ENCODE measurements at regions not wholly inside any gene's neighbourhood (a gene's known extent, or its start where the extent isn't known, plus 50 kb on each side); places are given as distances from the start of the nearest gene placed in this dataset.

DNA sequence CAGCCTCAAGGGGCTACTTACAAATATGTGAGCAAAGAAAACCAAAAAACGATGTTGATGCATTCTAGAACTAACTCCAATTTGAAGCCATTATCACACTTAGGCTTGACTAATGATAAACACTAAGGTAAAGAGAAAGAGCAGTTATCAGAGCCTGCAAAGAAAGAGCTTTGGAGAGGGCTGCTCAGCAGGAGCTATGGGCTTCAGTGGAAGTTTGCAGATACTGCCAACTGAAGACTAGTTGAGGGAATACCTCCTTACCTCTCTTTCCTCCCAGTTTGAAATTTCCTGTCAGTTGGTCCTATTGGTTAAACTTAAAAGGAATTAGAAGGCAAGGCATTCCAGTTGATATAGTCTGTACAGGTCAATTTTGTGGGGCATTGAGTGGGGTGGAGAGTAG is 498.1 kb upstream of the POT1 start:
- Histone ChIP-seq H3K79me2 (ENCODE audit: low read depth) (no peaks in the 10 kb centered on the region), H4K20me1 (ENCODE audit: insufficient read depth) (no peaks in the 10 kb centered on the region), H3K27ac (no peak overlapping the region), H3K9me2 (ENCODE audit: insufficient read depth) (no peaks in the 10 kb centered on the region), H3K4me1 (replicated peaks; ENCODE audit: insufficient read depth) (0 out of 2 replicates have a peak, but pooled peaks cover 8% of the 10 kb centered on the region), H3K27me3 (ENCODE audit: insufficient read depth, low read depth) (no peaks in the 10 kb centered on the region), H3F3A (ENCODE audit: insufficient read depth, low read depth) (no peaks in the 10 kb centered on the region), H3K9me3 (ENCODE audit: insufficient read depth, low read depth) (no peaks in the 10 kb centered on the region), H3K4me2 (no peak overlapping the region), H3K4me3 (no peak overlapping the region), H2AFZ (no peak overlapping the region), H3K36me3 (ENCODE audit: low read depth) (no peaks in the 10 kb centered on the region)
- BruUV-seq (replicated peaks): no TSS peak
- no peak for DNase-seq
- ChIA-PET POLR2A (ENCODE audit: unreplicated experiment) (no interaction called here), CTCF (no interaction called here)
- TF ChIP-seq EZH2 (IDR thresholded peaks at IDR 0.05; ENCODE audit: low read depth): no peak
- TF ChIP-seq, protein P1, sequence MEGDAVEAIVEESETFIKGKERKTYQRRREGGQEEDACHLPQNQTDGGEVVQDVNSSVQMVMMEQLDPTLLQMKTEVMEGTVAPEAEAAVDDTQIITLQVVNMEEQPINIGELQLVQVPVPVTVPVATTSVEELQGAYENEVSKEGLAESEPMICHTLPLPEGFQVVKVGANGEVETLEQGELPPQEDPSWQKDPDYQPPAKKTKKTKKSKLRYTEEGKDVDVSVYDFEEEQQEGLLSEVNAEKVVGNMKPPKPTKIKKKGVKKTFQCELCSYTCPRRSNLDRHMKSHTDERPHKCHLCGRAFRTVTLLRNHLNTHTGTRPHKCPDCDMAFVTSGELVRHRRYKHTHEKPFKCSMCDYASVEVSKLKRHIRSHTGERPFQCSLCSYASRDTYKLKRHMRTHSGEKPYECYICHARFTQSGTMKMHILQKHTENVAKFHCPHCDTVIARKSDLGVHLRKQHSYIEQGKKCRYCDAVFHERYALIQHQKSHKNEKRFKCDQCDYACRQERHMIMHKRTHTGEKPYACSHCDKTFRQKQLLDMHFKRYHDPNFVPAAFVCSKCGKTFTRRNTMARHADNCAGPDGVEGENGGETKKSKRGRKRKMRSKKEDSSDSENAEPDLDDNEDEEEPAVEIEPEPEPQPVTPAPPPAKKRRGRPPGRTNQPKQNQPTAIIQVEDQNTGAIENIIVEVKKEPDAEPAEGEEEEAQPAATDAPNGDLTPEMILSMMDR (conservative IDR thresholded peaks at IDR 0.05): no peak
- intact Hi-C loops (cut with micrococcal nuclease; ENCODE audit: unreplicated experiment): no loop called here

DNA sequence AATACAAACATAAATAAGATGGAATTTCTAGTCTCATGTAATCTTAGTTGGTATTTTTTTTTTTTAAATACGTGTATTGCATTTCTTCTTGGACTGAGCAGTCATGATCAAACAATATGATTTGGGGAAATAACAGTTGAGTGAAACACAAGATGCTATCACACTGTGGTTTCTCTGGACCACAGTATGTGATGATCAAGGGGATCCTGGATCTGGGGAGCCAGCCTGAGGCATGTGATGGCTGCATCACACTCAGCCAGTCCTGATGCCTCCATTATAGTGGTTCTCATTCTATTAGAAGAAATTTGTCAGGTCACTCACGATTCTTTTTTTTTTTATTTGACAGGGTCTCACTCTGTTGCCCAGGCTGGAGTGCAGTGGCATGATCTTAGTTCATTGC is 495.9 kb upstream of the POT1 start:
- TF ChIP-seq, protein P1 (conservative IDR thresholded peaks at IDR 0.05): no peak
- TF ChIP-seq EZH2 (IDR thresholded peaks at IDR 0.05; ENCODE audit: low read depth): no peak
- Histone ChIP-seq H3F3A (ENCODE audit: insufficient read depth, low read depth) (no peaks in the 10 kb centered on the region), H4K20me1 (ENCODE audit: insufficient read depth) (no peaks in the 10 kb centered on the region), H3K4me1 (replicated peaks; ENCODE audit: insufficient read depth) (0 out of 2 replicates have a peak, but pooled peaks cover 8% of the 10 kb centered on the region), H3K9me3 (ENCODE audit: insufficient read depth, low read depth) (no peaks in the 10 kb centered on the region), H3K27ac (no peak overlapping the region), H3K4me2 (no peak overlapping the region), H2AFZ (no peak overlapping the region), H3K36me3 (ENCODE audit: low read depth) (no peaks in the 10 kb centered on the region), H3K79me2 (ENCODE audit: low read depth) (no peaks in the 10 kb centered on the region), H3K27me3 (ENCODE audit: insufficient read depth, low read depth) (no peaks in the 10 kb centered on the region), H3K4me3 (no peak overlapping the region), H3K9me2 (ENCODE audit: insufficient read depth) (no peaks in the 10 kb centered on the region)
- ChIA-PET POLR2A (ENCODE audit: unreplicated experiment) (no interaction called here), CTCF (no interaction called here)
- no TSS peak for BruUV-seq (replicated peaks)
- intact Hi-C loops (cut with micrococcal nuclease; ENCODE audit: unreplicated experiment): no loop called here
- DNase-seq: no peak

DNA sequence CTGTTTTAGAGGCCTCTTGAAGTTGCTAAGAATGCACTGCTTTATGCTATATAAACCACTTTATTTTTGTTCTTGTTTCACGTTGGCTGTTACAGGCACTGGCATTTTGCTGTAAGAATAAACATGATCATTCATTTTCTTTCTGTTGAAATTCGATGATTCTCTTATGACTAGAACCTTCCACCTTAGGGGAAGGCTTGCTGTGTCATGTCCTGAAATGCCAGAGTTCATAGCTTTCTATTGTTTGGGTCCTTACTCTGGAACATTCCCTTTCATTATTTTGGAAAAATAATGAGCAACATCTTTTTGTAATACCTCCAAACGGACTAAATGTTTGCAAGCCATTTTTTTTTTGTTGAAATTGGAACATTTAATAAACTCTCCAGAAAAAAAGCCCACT is 495.1 kb upstream of the POT1 start:
- Histone ChIP-seq H4K20me1 (ENCODE audit: insufficient read depth) (no peaks in the 10 kb centered on the region), H3F3A (ENCODE audit: insufficient read depth, low read depth) (no peaks in the 10 kb centered on the region), H3K4me3 (no peak overlapping the region), H3K9me2 (ENCODE audit: insufficient read depth) (no peaks in the 10 kb centered on the region), H3K36me3 (ENCODE audit: low read depth) (no peaks in the 10 kb centered on the region), H3K4me2 (no peak overlapping the region), H3K27ac (no peak overlapping the region), H3K4me1 (replicated peaks; ENCODE audit: insufficient read depth) (0 out of 2 replicates have a peak, but pooled peaks cover 8% of the 10 kb centered on the region), H3K27me3 (ENCODE audit: insufficient read depth, low read depth) (no peaks in the 10 kb centered on the region), H2AFZ (no peak overlapping the region), H3K9me3 (ENCODE audit: insufficient read depth, low read depth) (no peaks in the 10 kb centered on the region), H3K79me2 (ENCODE audit: low read depth) (no peaks in the 10 kb centered on the region)
- POLR2A ChIA-PET (ENCODE audit: unreplicated experiment): no interaction called here
- intact Hi-C loops (cut with micrococcal nuclease; ENCODE audit: unreplicated experiment): no loop called here
- BruUV-seq (replicated peaks): no TSS peak
- CTCF ChIA-PET: interaction anchor here (0.6 to 0.7 kb wide), 2 partner anchors 21 to 438 kb away, joined by 3 to 9 read pairs; no protein-coding TSS in a partner anchor
- DNase-seq: no peak
- TF ChIP-seq, protein P1 (conservative IDR thresholded peaks at IDR 0.05): no peak
- TF ChIP-seq EZH2 (IDR thresholded peaks at IDR 0.05; ENCODE audit: low read depth): no peak
